Glutamatergic neuron (in vitro differentiated cells): ENCODE measurements at regions not wholly inside any gene's neighbourhood (a gene's known extent, or its start where the extent isn't known, plus 50 kb on each side); places are given as distances from the start of the nearest gene placed in this dataset.

Source experiments
- DNase-seq: peaks from one replicate; pipeline ENCODE4 v3.0.0; 2022
- H3K27ac Mint-ChIP-seq: one replicate; pipeline ENCODE4 v1.8.0; 2020; ENCODE audit warnings: mild to moderate bottlenecking, mixed read lengths, inconsistent platforms; ENCODE audit not compliant: unreplicated experiment
- H3K27me3 Mint-ChIP-seq: one replicate; pipeline ENCODE4 v1.8.0; 2020; ENCODE audit warnings: mild to moderate bottlenecking, moderate library complexity, mixed read lengths, inconsistent platforms; ENCODE audit not compliant: unreplicated experiment
- H3K36me3 Mint-ChIP-seq: one replicate; pipeline ENCODE4 v1.8.0; 2020; ENCODE audit warnings: mild to moderate bottlenecking, mixed read lengths, inconsistent platforms; ENCODE audit not compliant: unreplicated experiment
- H3K4me1 Mint-ChIP-seq: one replicate; pipeline ENCODE4 v1.8.0; 2020; ENCODE audit warnings: mild to moderate bottlenecking, low read depth, mixed read lengths, inconsistent platforms; ENCODE audit not compliant: unreplicated experiment
- H3K4me3 Mint-ChIP-seq: one replicate; pipeline ENCODE4 v1.8.0; 2020; ENCODE audit warnings: mild to moderate bottlenecking, mixed read lengths, inconsistent platforms; ENCODE audit not compliant: unreplicated experiment
- H3K9me3 Mint-ChIP-seq: one replicate; pipeline ENCODE4 v1.8.0; 2020; ENCODE audit warnings: mild to moderate bottlenecking, moderate library complexity, mixed read lengths, inconsistent platforms; ENCODE audit not compliant: unreplicated experiment
- TF ChIP-seq, protein P1 (sequence below): fragments of 200-600 bp; sonication (generic); IDR thresholded peaks from one replicate; pipeline ENCODE4 v1.5.0; 2021; ENCODE audit not compliant: partially characterized antibody, unreplicated experiment

- Mint-ChIP-seq H3K27me3 (no peaks in the 10 kb centered on the region), H3K36me3 (peaks cover 5% of the 10 kb centered on the region), H3K9me3 (peaks cover 2% of the 10 kb centered on the region), H3K4me1 (peaks cover 5% of the 10 kb centered on the region), H3K4me3 (no peak overlapping the region), H3K27ac (no peak overlapping the region)
- DNase-seq = no peak
- TF ChIP-seq, protein P1, sequence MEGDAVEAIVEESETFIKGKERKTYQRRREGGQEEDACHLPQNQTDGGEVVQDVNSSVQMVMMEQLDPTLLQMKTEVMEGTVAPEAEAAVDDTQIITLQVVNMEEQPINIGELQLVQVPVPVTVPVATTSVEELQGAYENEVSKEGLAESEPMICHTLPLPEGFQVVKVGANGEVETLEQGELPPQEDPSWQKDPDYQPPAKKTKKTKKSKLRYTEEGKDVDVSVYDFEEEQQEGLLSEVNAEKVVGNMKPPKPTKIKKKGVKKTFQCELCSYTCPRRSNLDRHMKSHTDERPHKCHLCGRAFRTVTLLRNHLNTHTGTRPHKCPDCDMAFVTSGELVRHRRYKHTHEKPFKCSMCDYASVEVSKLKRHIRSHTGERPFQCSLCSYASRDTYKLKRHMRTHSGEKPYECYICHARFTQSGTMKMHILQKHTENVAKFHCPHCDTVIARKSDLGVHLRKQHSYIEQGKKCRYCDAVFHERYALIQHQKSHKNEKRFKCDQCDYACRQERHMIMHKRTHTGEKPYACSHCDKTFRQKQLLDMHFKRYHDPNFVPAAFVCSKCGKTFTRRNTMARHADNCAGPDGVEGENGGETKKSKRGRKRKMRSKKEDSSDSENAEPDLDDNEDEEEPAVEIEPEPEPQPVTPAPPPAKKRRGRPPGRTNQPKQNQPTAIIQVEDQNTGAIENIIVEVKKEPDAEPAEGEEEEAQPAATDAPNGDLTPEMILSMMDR = no peak
Observed at GRCh38 chr6:24987446-24988115, 51.8 kb upstream of the RIPOR2 start.

GRCh38 chr6:24988562-24988961 lies 52.8 kb upstream of the RIPOR2 start:
- no peak for DNase-seq
- Mint-ChIP-seq H3K36me3 (peaks cover 11% of the 10 kb centered on the region), H3K9me3 (peaks cover 2% of the 10 kb centered on the region), H3K27me3 (no peaks in the 10 kb centered on the region), H3K4me1 (peaks cover 5% of the 10 kb centered on the region), H3K4me3 (no peak overlapping the region), H3K27ac (no peak overlapping the region)
- TF ChIP-seq, protein P1 = no peak

- Mint-ChIP-seq H3K36me3 (peaks cover 11% of the 10 kb centered on the region), H3K9me3 (no peaks in the 10 kb centered on the region), H3K27me3 (no peaks in the 10 kb centered on the region), H3K4me1 (peaks cover 5% of the 10 kb centered on the region), H3K4me3 (no peak overlapping the region), H3K27ac (no peak overlapping the region)
- TF ChIP-seq, protein P1 = no peak
- no peak for DNase-seq
Observed at GRCh38 chr6:24990236-24990845, 54.6 kb upstream of the RIPOR2 start.

GRCh38 chr6:24990944-24991809 lies 55.4 kb upstream of the RIPOR2 start:
- peaks cover 11% of the 10 kb centered on the region for H3K36me3 Mint-ChIP-seq
- peaks cover 5% of the 10 kb centered on the region for H3K4me1 Mint-ChIP-seq
- DNase-seq = no peak
- TF ChIP-seq, protein P1 = no peak
- H3K27ac Mint-ChIP-seq = no peak overlapping the region
- no peaks in the 10 kb centered on the region for H3K9me3 Mint-ChIP-seq
- no peak overlapping the region for H3K4me3 Mint-ChIP-seq
- no peaks in the 10 kb centered on the region for H3K27me3 Mint-ChIP-seq
